ENCODE measurements at regions not wholly inside any gene's neighbourhood (a gene's known extent, or its start where the extent isn't known, plus 50 kb on each side); places are given as distances from the start of the nearest gene placed in this dataset.

DNA sequence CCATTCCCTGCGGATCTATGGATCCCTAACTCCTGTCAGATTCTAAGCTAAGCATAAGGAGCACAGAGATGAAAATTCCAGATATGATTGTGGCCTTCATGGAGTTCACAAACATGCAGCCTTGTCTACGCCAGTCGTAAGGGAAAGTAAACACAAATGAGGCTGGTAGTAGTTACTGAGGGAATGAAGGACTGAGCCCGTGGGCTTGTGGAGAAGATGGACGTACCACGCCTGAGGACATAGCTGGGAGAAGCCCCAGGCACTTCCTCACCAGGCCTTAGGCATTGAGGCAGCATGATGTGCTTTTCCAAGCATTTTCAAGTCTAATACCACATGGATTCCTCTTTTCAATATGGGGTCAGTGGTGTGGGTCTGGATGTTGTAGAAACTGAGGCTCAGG is 515.2 kb downstream of the BCL11B start:
- TF ChIP-seq ZNF747 (tag by site-specific recombination; IDR thresholded peaks at IDR 0.05) = no peak
- TF ChIP-seq ZNF274 (IDR thresholded peaks at IDR 0.05; ENCODE audit: low read length) = no peak
- TF ChIP-seq ZNF274 (tag by site-specific recombination; IDR thresholded peaks at IDR 0.05; ENCODE audit: borderline replicate concordance) = no peak
- TF ChIP-seq, protein P1, sequence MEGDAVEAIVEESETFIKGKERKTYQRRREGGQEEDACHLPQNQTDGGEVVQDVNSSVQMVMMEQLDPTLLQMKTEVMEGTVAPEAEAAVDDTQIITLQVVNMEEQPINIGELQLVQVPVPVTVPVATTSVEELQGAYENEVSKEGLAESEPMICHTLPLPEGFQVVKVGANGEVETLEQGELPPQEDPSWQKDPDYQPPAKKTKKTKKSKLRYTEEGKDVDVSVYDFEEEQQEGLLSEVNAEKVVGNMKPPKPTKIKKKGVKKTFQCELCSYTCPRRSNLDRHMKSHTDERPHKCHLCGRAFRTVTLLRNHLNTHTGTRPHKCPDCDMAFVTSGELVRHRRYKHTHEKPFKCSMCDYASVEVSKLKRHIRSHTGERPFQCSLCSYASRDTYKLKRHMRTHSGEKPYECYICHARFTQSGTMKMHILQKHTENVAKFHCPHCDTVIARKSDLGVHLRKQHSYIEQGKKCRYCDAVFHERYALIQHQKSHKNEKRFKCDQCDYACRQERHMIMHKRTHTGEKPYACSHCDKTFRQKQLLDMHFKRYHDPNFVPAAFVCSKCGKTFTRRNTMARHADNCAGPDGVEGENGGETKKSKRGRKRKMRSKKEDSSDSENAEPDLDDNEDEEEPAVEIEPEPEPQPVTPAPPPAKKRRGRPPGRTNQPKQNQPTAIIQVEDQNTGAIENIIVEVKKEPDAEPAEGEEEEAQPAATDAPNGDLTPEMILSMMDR (tag by site-specific recombination; IDR thresholded peaks at IDR 0.05) = no peak
- no peak for TF ChIP-seq TRIM28 (IDR thresholded peaks at IDR 0.05; ENCODE audit: borderline replicate concordance, low read length)
- TF ChIP-seq, protein P2, sequence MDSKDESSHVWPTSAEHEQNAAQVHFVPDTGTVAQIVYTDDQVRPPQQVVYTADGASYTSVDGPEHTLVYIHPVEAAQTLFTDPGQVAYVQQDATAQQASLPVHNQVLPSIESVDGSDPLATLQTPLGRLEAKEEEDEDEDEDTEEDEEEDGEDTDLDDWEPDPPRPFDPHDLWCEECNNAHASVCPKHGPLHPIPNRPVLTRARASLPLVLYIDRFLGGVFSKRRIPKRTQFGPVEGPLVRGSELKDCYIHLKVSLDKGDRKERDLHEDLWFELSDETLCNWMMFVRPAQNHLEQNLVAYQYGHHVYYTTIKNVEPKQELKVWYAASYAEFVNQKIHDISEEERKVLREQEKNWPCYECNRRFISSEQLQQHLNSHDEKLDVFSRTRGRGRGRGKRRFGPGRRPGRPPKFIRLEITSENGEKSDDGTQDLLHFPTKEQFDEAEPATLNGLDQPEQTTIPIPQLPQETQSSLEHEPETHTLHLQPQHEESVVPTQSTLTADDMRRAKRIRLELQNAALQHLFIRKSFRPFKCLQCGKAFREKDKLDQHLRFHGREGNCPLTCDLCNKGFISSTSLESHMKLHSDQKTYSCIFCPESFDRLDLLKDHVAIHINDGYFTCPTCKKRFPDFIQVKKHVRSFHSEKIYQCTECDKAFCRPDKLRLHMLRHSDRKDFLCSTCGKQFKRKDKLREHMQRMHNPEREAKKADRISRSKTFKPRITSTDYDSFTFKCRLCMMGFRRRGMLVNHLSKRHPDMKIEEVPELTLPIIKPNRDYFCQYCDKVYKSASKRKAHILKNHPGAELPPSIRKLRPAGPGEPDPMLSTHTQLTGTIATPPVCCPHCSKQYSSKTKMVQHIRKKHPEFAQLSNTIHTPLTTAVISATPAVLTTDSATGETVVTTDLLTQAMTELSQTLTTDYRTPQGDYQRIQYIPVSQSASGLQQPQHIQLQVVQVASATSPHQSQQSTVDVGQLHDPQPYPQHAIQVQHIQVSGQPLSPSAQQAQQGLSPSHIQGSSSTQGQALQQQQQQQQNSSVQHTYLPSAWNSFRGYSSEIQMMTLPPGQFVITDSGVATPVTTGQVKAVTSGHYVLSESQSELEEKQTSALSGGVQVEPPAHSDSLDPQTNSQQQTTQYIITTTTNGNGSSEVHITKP (tag by site-specific recombination; IDR thresholded peaks at IDR 0.05) = no peak
- no peak for TF ChIP-seq ZNF830 (tag by site-specific recombination; IDR thresholded peaks at IDR 0.05; ENCODE audit: low read depth)
- TF ChIP-seq ZNF302 (tag by site-specific recombination; IDR thresholded peaks at IDR 0.05; ENCODE audit: low read depth) = no peak
- no peak for TF ChIP-seq ZNF449 (tag by site-specific recombination; IDR thresholded peaks at IDR 0.05)
- TF ChIP-seq ZBTB1 (tag by site-specific recombination; IDR thresholded peaks at IDR 0.05) = no peak
